Osteoblast (primary cell): ENCODE measurements at regions not wholly inside any gene's neighbourhood (a gene's known extent, or its start where the extent isn't known, plus 50 kb on each side); places are given as distances from the start of the nearest gene placed in this dataset.

Experiments used
- DNase-seq: peaks from one replicate; pipeline ENCODE4 v3.0.0; 2011; ENCODE audit warnings: low spot score, mixed read lengths; ENCODE audit not compliant: insufficient read length; ENCODE audit errors: missing footprints
- H2AFZ ChIP-seq: 2 replicates; pipeline ENCODE4 v1.6.0; 2011; ENCODE audit warnings: mild to moderate bottlenecking, low read length
- H3K27ac ChIP-seq: 2 replicates; pipeline ENCODE4 v1.5.1; 2011; ENCODE audit warnings: mild to moderate bottlenecking, low read depth, low read length, moderate library complexity
- H3K27me3 ChIP-seq: 2 replicates; pipeline ENCODE4 v1.6.0; 2012; ENCODE audit warnings: mild to moderate bottlenecking, control low read depth, inconsistent platforms, low read length, moderate library complexity; ENCODE audit not compliant: insufficient read depth
- H3K36me3 ChIP-seq: 2 replicates; pipeline ENCODE4 v1.5.1; 2011; ENCODE audit warnings: mild to moderate bottlenecking, low read length, control low read depth, moderate library complexity; ENCODE audit not compliant: insufficient read depth
- H3K4me1 ChIP-seq: 2 replicates; pipeline ENCODE4 v1.5.1; 2011; ENCODE audit warnings: mild to moderate bottlenecking, low read length, control low read depth, moderate library complexity; ENCODE audit not compliant: insufficient read depth
- H3K4me2 ChIP-seq: 2 replicates; pipeline ENCODE4 v1.6.0; 2011; ENCODE audit warnings: mild to moderate bottlenecking, low read length; ENCODE audit not compliant: insufficient read depth
- H3K4me3 ChIP-seq: fragments of 200-600 bp; sonication (generic); 3 replicates; pipeline ENCODE4 v1.5.1; 2012; ENCODE audit warnings: mild to moderate bottlenecking, low read length, inconsistent platforms; ENCODE audit not compliant: insufficient read depth
- H3K79me2 ChIP-seq: 2 replicates; pipeline ENCODE4 v1.6.0; 2012; ENCODE audit warnings: mild to moderate bottlenecking, low read length, control low read depth, inconsistent platforms; ENCODE audit not compliant: insufficient read depth
- H3K9me3 ChIP-seq: 2 replicates; pipeline ENCODE4 v1.5.1; 2011; ENCODE audit warnings: low read depth, low read length, control low read depth
- H4K20me1 ChIP-seq: 2 replicates; pipeline ENCODE4 v1.6.0; 2012; ENCODE audit warnings: mild to moderate bottlenecking, low read length, control low read depth; ENCODE audit not compliant: insufficient read depth
- CTCF ChIP-seq: IDR thresholded peaks from 2 replicates; pipeline ENCODE4 v1.5.1; 2011; ENCODE audit warnings: mild to moderate bottlenecking, low read depth, low read length, moderate library complexity; ENCODE audit errors: extremely low read depth

- no peak overlapping the region for H3K4me3 ChIP-seq
- no peak overlapping the region for H2AFZ ChIP-seq
- TF ChIP-seq CTCF, result no peak
- H3K4me2 ChIP-seq, result no peak overlapping the region
- no peak overlapping the region for H3K27ac ChIP-seq
- H4K20me1 ChIP-seq, result no peaks in the 10 kb centered on the region
- no peak for DNase-seq
- H3K79me2 ChIP-seq, result no peaks in the 10 kb centered on the region
- H3K4me1 ChIP-seq, result no peaks in the 10 kb centered on the region
- H3K9me3 ChIP-seq, result no peaks in the 10 kb centered on the region
- H3K27me3 ChIP-seq, result no peaks in the 10 kb centered on the region
- no peaks in the 10 kb centered on the region for H3K36me3 ChIP-seq
Observed at GRCh38 chr2:168404764-168405163, 51.3 kb upstream of the CERS6 start.
